Mesenchymal stem cell (in vitro differentiated cells and primary cell): ENCODE measurements at regions not wholly inside any gene's neighbourhood (a gene's known extent, or its start where the extent isn't known, plus 50 kb on each side); places are given as distances from the start of the nearest gene placed in this dataset.

Source experiments
- DNase-seq: peaks from one replicate; pipeline ENCODE4 v3.0.0-alpha.2; 2013
- H2AFZ ChIP-seq: one replicate; pipeline ENCODE4 v1.6.1; 2013; ENCODE audit warnings: low read depth, mild to moderate bottlenecking, control low read depth, inconsistent platforms, low read length, moderate library complexity
- H2AK5ac ChIP-seq: 2 replicates; pipeline ENCODE4 v1.6.1; 2013; ENCODE audit warnings: low read length, moderate library complexity, mild to moderate bottlenecking, inconsistent platforms; ENCODE audit not compliant: severe bottlenecking
- H2BK120ac ChIP-seq: one replicate; pipeline ENCODE4 v1.6.1; 2013; ENCODE audit warnings: low read depth, mild to moderate bottlenecking, inconsistent platforms, low read length, moderate library complexity
- H2BK12ac ChIP-seq, 2 experiments: one replicate each; pipeline ENCODE4 v1.6.1; 2013; ENCODE audit warnings: inconsistent platforms in 2 of 2, low read length in 2 of 2, mild to moderate bottlenecking in 2 of 2, moderate library complexity in 2 of 2, control low read depth in 1 of 2
- H2BK15ac ChIP-seq: one replicate; pipeline ENCODE4 v1.6.1; 2013; ENCODE audit warnings: mild to moderate bottlenecking, low read depth, inconsistent platforms; ENCODE audit not compliant: poor library complexity, severe bottlenecking
- H2BK5ac ChIP-seq: 2 replicates; pipeline ENCODE4 v1.6.1; 2013; ENCODE audit warnings: low read depth, mild to moderate bottlenecking, low read length, control low read depth, inconsistent platforms; ENCODE audit not compliant: poor library complexity, severe bottlenecking
- H3K14ac ChIP-seq, 2 experiments: one replicate each; pipeline ENCODE4 v1.6.1; 2013; ENCODE audit warnings: inconsistent platforms in 2 of 2, low read length in 2 of 2, control low read depth in 1 of 2, mild to moderate bottlenecking in 1 of 2, moderate library complexity in 1 of 2
- H3K18ac ChIP-seq, 2 experiments: one replicate each; pipeline ENCODE4 v1.6.1; 2013; ENCODE audit warnings: inconsistent platforms in 2 of 2, low read length in 2 of 2, control low read depth in 1 of 2, low read depth in 1 of 2, mild to moderate bottlenecking in 1 of 2
- H3K23ac ChIP-seq, 2 experiments: one replicate each; pipeline ENCODE4 v1.6.1; 2013; ENCODE audit warnings: inconsistent platforms in 2 of 2, low read length in 2 of 2, mild to moderate bottlenecking in 2 of 2, moderate library complexity in 2 of 2, control low read depth in 1 of 2
- H3K27ac ChIP-seq: 2 replicates; pipeline ENCODE4 v1.5.1; 2013; ENCODE audit warnings: mild to moderate bottlenecking, moderate library complexity, low read length, control low read depth, inconsistent platforms; ENCODE audit not compliant: poor library complexity, severe bottlenecking
- H3K27me3 ChIP-seq, 2 experiments: 2 replicates each; pipeline versions ENCODE4 v1.6.1 to v1.7.0; 2013; ENCODE audit warnings: low read length in 2 of 2, mild to moderate bottlenecking in 2 of 2, moderate library complexity in 2 of 2, control low read depth in 1 of 2, inconsistent platforms in 1 of 2; ENCODE audit not compliant: control insufficient read depth in 1 of 2, insufficient read depth in 1 of 2
- H3K36me3 ChIP-seq, 2 experiments: 2 replicates each; pipeline versions ENCODE4 v1.6.1 to v1.7.0; 2013; ENCODE audit warnings: low read length in 2 of 2, control low read depth in 1 of 2, inconsistent platforms in 1 of 2, low read depth in 1 of 2, mild to moderate bottlenecking in 1 of 2; ENCODE audit not compliant: insufficient read depth in 2 of 2, control insufficient read depth in 1 of 2
- H3K4ac ChIP-seq, 2 experiments: one replicate each; pipeline ENCODE4 v1.6.1; 2013; ENCODE audit warnings: inconsistent platforms in 2 of 2, low read length in 2 of 2, mild to moderate bottlenecking in 2 of 2, moderate library complexity in 2 of 2, control low read depth in 1 of 2, low read depth in 1 of 2
- H3K4me1 ChIP-seq: 2 replicates; pipeline ENCODE4 v1.6.1; 2013; ENCODE audit warnings: low read depth, low read length, control low read depth; ENCODE audit not compliant: control insufficient read depth, insufficient read depth
- H3K4me2 ChIP-seq: 2 replicates; pipeline ENCODE4 v1.6.1; 2013; ENCODE audit warnings: low read length, mild to moderate bottlenecking, inconsistent platforms; ENCODE audit not compliant: poor library complexity, severe bottlenecking
- H3K4me3 ChIP-seq, 2 experiments: 2 replicates each; pipeline versions ENCODE4 v1.5.1 to v1.7.0; 2013; ENCODE audit warnings: low read length in 2 of 2, mild to moderate bottlenecking in 2 of 2, control low read depth in 1 of 2, low read depth in 1 of 2; ENCODE audit not compliant: insufficient read depth in 1 of 2
- H3K79me1 ChIP-seq: replicated peaks from 2 replicates; pipeline ENCODE4 v1.6.1; 2013; ENCODE audit warnings: mild to moderate bottlenecking, control low read depth, low read length, inconsistent platforms; ENCODE audit not compliant: poor library complexity, severe bottlenecking
- H3K9ac ChIP-seq: 2 replicates; pipeline ENCODE4 v1.7.0; 2013; ENCODE audit warnings: mild to moderate bottlenecking, low read length, moderate library complexity
- H3K9me3 ChIP-seq: 2 replicates; pipeline ENCODE4 v1.7.0; 2013; ENCODE audit warnings: mild to moderate bottlenecking, low read length; ENCODE audit not compliant: control insufficient read depth
- H4K8ac ChIP-seq: one replicate; pipeline ENCODE4 v1.6.1; 2013; ENCODE audit warnings: inconsistent platforms, mild to moderate bottlenecking, low read length, moderate library complexity
- H4K91ac ChIP-seq: one replicate; pipeline ENCODE4 v1.6.1; 2013; ENCODE audit warnings: mild to moderate bottlenecking, low read length, inconsistent platforms
- WGBS: methylation state at CpG from one replicate; pipeline ENCODE4 v1.1.7; 2013; ENCODE audit warnings: mixed read lengths; 5-methylcytosine and 5-hydroxymethylcytosine counted together

GRCh38 chr18:31213641-31214040 lies 51.0 kb upstream of the DSC1 start:
- Histone ChIP-seq H4K8ac (no peak overlapping the region), H2BK5ac (no peak overlapping the region), H3K4me1 (no peaks in the 10 kb centered on the region), H4K91ac (no peak overlapping the region), H3K27me3 (no peaks in the 10 kb centered on the region), H3K4ac (no peak overlapping the region), H3K9me3 (peaks cover 7% of the 10 kb centered on the region), H3K23ac (no peak overlapping the region), H2BK15ac (no peak overlapping the region), H2BK12ac (no peak overlapping the region), H3K79me1 (no peaks in the 10 kb centered on the region), H2AFZ (no peak overlapping the region), H3K27ac (no peak overlapping the region), H3K14ac (no peak overlapping the region), H3K4me2 (no peak overlapping the region), H2BK120ac (no peak overlapping the region), H3K9ac (no peak overlapping the region), H3K18ac (no peak overlapping the region), H2AK5ac (no peak overlapping the region), H3K36me3 (no peaks in the 10 kb centered on the region), H3K4me3 (no peak overlapping the region)
- DNase-seq, result no peak

- Histone ChIP-seq H2BK120ac (no peak overlapping the region), H3K9me3 (peaks cover 8% of the 10 kb centered on the region), H3K27ac (no peak overlapping the region), H4K91ac (no peak overlapping the region), H3K79me1 (no peaks in the 10 kb centered on the region), H2AK5ac (no peak overlapping the region), H2BK15ac (no peak overlapping the region), H3K4ac (no peak overlapping the region), H3K23ac (no peak overlapping the region), H3K18ac (no peak overlapping the region), H2AFZ (no peak overlapping the region), H3K4me3 (no peak overlapping the region), H4K8ac (no peak overlapping the region), H3K27me3 (no peaks in the 10 kb centered on the region), H2BK12ac (no peak overlapping the region), H3K36me3 (no peaks in the 10 kb centered on the region), H3K9ac (no peak overlapping the region), H2BK5ac (no peak overlapping the region), H3K4me2 (no peak overlapping the region), H3K14ac (no peak overlapping the region), H3K4me1 (no peaks in the 10 kb centered on the region)
- no peak for DNase-seq
- WGBS, result 83% methylated on average over 12 of the region's 12 CpGs
Measured at GRCh38 chr18:31217038-31217849, 54.6 kb upstream of the DSC1 start.

DNA sequence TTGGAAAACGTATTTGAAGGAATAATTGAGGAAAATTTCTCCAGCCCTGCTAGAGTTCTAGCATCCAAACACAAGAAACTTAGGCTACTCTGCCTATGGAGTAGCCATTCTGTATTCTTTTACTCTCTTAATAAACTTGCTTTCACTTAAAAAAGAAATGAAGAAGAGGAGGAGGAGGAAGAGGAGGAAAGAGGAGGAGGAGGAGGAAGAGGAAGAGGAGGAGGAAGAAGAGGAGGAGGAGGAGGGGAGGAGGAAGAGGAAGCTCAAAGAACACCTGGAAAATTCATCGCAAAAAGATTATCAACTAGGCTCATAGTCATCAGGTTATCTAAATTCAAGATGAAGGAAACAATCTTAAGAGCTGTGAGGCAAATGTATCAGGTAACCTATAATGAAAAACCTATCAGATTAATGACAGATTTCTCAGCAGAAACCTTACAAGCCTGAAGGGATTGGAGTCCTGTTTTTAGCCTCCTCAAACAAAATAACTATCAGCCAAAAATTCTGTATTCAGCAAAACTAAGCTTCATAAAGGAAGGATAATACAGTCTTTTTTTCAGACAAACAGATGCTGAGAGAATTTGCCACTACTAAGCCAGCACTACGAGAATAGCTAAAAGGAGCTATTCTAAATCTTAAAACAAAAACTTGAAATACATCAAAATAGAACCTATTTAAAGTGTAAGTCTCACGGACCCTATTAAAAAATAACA lies 56.2 kb upstream of the DSC1 start:
- H3K79me1 ChIP-seq, result no peaks in the 10 kb centered on the region
- no peak overlapping the region for H3K9ac ChIP-seq
- no peak overlapping the region for H3K4ac ChIP-seq
- H3K27me3 ChIP-seq, result no peaks in the 10 kb centered on the region
- no peak overlapping the region for H3K14ac ChIP-seq
- H3K9me3 ChIP-seq, result peaks cover 8% of the 10 kb centered on the region
- no peak overlapping the region for H3K4me3 ChIP-seq
- no peak overlapping the region for H2BK15ac ChIP-seq
- H3K18ac ChIP-seq, result no peak overlapping the region
- no peaks in the 10 kb centered on the region for H3K36me3 ChIP-seq
- H2AK5ac ChIP-seq, result no peak overlapping the region
- no peak overlapping the region for H4K91ac ChIP-seq
- H3K23ac ChIP-seq, result no peak overlapping the region
- no peak overlapping the region for H3K4me2 ChIP-seq
- H3K4me1 ChIP-seq, result no peaks in the 10 kb centered on the region
- no peak overlapping the region for H2BK120ac ChIP-seq
- 83% methylated on average over 1 of the region's 4 CpGs for WGBS
- no peak overlapping the region for H2AFZ ChIP-seq
- no peak overlapping the region for H4K8ac ChIP-seq
- H2BK5ac ChIP-seq, result no peak overlapping the region
- no peak for DNase-seq
- no peak overlapping the region for H3K27ac ChIP-seq
- no peak overlapping the region for H2BK12ac ChIP-seq

DNA sequence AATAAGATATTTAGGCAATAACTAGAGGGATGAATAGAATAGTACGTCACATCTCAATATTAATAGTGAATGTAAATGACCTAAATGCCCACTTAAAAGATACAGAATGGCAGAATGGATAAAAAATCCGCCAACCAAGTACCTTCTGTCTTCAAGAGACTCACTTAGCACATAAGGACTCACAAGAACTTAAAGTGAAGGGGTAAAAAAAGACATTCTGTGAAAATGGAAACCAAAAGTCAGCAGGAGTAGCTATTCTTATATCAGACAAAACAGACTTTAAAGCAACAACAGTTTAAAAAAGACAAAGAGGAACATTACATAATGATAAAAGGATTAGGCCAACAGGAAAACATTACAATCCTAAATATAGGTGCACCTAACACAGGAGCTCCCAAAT lies 56.7 kb upstream of the DSC1 start:
- no peak overlapping the region for H2BK120ac ChIP-seq
- H3K27me3 ChIP-seq, result no peaks in the 10 kb centered on the region
- no peak overlapping the region for H3K4me2 ChIP-seq
- H3K79me1 ChIP-seq, result no peaks in the 10 kb centered on the region
- no peak overlapping the region for H3K23ac ChIP-seq
- H3K27ac ChIP-seq, result no peak overlapping the region
- DNase-seq, result no peak
- H3K9ac ChIP-seq, result no peak overlapping the region
- no peak overlapping the region for H2AK5ac ChIP-seq
- no CpG with 5 or more reads among the region's 2 CpGs for WGBS
- no peak overlapping the region for H2BK15ac ChIP-seq
- no peak overlapping the region for H3K4me3 ChIP-seq
- peaks cover 1% of the 10 kb centered on the region for H3K4me1 ChIP-seq
- H2BK5ac ChIP-seq, result no peak overlapping the region
- no peak overlapping the region for H4K8ac ChIP-seq
- no peak overlapping the region for H2AFZ ChIP-seq
- H3K9me3 ChIP-seq, result peaks cover 8% of the 10 kb centered on the region
- no peak overlapping the region for H3K14ac ChIP-seq
- no peaks in the 10 kb centered on the region for H3K36me3 ChIP-seq
- H3K4ac ChIP-seq, result no peak overlapping the region
- no peak overlapping the region for H3K18ac ChIP-seq
- no peak overlapping the region for H4K91ac ChIP-seq
- no peak overlapping the region for H2BK12ac ChIP-seq
